WTC11 (cell line): ENCODE measurements at regions not wholly inside any gene's neighbourhood (a gene's known extent, or its start where the extent isn't known, plus 50 kb on each side); places are given as distances from the start of the nearest gene placed in this dataset.

Experiments
- NR3C1 ChIP-seq: sonication (generic); formaldehyde crosslinking; conservative IDR thresholded peaks from 2 replicates; pipeline ENCODE4 v1.8.1; 2023; ENCODE audit warnings: low read depth, mild to moderate bottlenecking, missing genetic modification reagents
- TCF7 ChIP-seq: sonication (generic); formaldehyde crosslinking; IDR thresholded peaks from 2 replicates; pipeline ENCODE4 v1.8.0; 2022; ENCODE audit warnings: mild to moderate bottlenecking, low read depth, missing genetic modification reagents, moderate library complexity
- ZNF416 ChIP-seq: fragments of 250-450 bp; sonication (Bioruptor Pico); IDR thresholded peaks from 2 replicates; pipeline ENCODE4 v1.9.0; 2021; ENCODE audit warnings: mild to moderate bottlenecking, inconsistent platforms
- TF ChIP-seq, protein P1 (sequence below): sonication (generic); formaldehyde crosslinking; IDR thresholded peaks from 2 replicates; pipeline ENCODE4 v1.8.1; 2022; ENCODE audit warnings: low read depth, mild to moderate bottlenecking, moderate library complexity, missing genetic modification reagents, borderline replicate concordance
- TF ChIP-seq, protein P2 (sequence below): fragments of 200-600 bp; IDR thresholded peaks from 2 replicates; pipeline ENCODE4 v1.8.0; 2022; ENCODE audit warnings: antibody characterized with exemption
- TF ChIP-seq, protein P3 (sequence below): sonication (generic); formaldehyde crosslinking; IDR thresholded peaks from 2 replicates; pipeline ENCODE4 v1.8.1; 2022; ENCODE audit warnings: low read depth, missing genetic modification reagents, borderline replicate concordance
- TF ChIP-seq, protein P4 (sequence below): fragments of 250-450 bp; sonication (Bioruptor Pico); IDR thresholded peaks from 2 replicates; pipeline ENCODE4 v1.9.0; 2021; ENCODE audit warnings: mild to moderate bottlenecking, borderline replicate concordance
- TF ChIP-seq, protein P5 (sequence below): sonication (generic); formaldehyde crosslinking; IDR thresholded peaks from 2 replicates; pipeline ENCODE4 v1.8.0; 2023; ENCODE audit warnings: missing genetic modification reagents

DNA sequence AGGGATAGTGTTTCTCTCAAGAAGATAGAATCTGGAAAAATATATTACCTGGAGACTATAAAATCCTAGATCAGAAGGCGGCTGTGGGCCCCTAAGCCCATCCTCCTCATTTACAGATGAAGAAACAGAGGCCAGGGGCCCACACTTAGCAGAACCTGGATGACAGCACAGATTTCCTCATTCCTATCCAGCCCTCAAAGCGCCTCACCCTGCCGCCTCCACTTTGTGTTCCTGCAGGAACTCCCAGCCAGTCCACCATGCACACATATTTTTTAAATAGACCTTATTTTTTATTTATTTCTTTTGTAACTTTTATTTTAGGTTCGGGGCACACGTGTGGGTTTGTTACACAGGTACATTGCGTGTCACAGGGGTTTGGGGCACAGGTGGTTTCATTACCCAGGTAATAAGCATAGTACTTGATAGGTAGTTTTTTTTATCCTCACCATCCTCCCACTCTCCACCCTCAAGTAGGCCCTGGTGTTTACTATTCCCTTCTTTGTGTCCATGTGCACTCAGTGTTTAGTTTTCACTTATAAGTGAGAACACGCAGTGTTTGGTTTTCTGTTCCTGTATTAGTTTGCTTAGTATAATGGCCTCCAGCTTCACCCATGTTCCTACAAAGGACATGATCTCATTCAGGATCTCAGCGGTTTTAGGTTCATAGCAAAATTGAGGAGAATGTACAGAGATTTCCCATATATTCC is 85.5 kb upstream of the MAP1B start:
- TF ChIP-seq, protein P1, sequence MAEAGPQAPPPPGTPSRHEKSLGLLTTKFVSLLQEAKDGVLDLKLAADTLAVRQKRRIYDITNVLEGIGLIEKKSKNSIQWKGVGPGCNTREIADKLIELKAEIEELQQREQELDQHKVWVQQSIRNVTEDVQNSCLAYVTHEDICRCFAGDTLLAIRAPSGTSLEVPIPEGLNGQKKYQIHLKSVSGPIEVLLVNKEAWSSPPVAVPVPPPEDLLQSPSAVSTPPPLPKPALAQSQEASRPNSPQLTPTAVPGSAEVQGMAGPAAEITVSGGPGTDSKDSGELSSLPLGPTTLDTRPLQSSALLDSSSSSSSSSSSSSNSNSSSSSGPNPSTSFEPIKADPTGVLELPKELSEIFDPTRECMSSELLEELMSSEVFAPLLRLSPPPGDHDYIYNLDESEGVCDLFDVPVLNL (CRISPR knock-in tag): no peak
- TF ChIP-seq NR3C1 (CRISPR knock-in tag) (no peak), ZNF416 (CRISPR knock-in tag) (no peak), TCF7 (CRISPR knock-in tag) (no peak)
- TF ChIP-seq, protein P2, sequence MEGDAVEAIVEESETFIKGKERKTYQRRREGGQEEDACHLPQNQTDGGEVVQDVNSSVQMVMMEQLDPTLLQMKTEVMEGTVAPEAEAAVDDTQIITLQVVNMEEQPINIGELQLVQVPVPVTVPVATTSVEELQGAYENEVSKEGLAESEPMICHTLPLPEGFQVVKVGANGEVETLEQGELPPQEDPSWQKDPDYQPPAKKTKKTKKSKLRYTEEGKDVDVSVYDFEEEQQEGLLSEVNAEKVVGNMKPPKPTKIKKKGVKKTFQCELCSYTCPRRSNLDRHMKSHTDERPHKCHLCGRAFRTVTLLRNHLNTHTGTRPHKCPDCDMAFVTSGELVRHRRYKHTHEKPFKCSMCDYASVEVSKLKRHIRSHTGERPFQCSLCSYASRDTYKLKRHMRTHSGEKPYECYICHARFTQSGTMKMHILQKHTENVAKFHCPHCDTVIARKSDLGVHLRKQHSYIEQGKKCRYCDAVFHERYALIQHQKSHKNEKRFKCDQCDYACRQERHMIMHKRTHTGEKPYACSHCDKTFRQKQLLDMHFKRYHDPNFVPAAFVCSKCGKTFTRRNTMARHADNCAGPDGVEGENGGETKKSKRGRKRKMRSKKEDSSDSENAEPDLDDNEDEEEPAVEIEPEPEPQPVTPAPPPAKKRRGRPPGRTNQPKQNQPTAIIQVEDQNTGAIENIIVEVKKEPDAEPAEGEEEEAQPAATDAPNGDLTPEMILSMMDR: no peak
- TF ChIP-seq, protein P3, sequence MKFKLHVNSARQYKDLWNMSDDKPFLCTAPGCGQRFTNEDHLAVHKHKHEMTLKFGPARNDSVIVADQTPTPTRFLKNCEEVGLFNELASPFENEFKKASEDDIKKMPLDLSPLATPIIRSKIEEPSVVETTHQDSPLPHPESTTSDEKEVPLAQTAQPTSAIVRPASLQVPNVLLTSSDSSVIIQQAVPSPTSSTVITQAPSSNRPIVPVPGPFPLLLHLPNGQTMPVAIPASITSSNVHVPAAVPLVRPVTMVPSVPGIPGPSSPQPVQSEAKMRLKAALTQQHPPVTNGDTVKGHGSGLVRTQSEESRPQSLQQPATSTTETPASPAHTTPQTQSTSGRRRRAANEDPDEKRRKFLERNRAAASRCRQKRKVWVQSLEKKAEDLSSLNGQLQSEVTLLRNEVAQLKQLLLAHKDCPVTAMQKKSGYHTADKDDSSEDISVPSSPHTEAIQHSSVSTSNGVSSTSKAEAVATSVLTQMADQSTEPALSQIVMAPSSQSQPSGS: no peak
- TF ChIP-seq, protein P4, sequence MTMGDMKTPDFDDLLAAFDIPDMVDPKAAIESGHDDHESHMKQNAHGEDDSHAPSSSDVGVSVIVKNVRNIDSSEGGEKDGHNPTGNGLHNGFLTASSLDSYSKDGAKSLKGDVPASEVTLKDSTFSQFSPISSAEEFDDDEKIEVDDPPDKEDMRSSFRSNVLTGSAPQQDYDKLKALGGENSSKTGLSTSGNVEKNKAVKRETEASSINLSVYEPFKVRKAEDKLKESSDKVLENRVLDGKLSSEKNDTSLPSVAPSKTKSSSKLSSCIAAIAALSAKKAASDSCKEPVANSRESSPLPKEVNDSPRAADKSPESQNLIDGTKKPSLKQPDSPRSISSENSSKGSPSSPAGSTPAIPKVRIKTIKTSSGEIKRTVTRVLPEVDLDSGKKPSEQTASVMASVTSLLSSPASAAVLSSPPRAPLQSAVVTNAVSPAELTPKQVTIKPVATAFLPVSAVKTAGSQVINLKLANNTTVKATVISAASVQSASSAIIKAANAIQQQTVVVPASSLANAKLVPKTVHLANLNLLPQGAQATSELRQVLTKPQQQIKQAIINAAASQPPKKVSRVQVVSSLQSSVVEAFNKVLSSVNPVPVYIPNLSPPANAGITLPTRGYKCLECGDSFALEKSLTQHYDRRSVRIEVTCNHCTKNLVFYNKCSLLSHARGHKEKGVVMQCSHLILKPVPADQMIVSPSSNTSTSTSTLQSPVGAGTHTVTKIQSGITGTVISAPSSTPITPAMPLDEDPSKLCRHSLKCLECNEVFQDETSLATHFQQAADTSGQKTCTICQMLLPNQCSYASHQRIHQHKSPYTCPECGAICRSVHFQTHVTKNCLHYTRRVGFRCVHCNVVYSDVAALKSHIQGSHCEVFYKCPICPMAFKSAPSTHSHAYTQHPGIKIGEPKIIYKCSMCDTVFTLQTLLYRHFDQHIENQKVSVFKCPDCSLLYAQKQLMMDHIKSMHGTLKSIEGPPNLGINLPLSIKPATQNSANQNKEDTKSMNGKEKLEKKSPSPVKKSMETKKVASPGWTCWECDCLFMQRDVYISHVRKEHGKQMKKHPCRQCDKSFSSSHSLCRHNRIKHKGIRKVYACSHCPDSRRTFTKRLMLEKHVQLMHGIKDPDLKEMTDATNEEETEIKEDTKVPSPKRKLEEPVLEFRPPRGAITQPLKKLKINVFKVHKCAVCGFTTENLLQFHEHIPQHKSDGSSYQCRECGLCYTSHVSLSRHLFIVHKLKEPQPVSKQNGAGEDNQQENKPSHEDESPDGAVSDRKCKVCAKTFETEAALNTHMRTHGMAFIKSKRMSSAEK (CRISPR knock-in tag): no peak
- TF ChIP-seq, protein P5, sequence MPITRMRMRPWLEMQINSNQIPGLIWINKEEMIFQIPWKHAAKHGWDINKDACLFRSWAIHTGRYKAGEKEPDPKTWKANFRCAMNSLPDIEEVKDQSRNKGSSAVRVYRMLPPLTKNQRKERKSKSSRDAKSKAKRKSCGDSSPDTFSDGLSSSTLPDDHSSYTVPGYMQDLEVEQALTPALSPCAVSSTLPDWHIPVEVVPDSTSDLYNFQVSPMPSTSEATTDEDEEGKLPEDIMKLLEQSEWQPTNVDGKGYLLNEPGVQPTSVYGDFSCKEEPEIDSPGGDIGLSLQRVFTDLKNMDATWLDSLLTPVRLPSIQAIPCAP: no peak
